ENCODE measurements at regions not wholly inside any gene's neighbourhood (a gene's known extent, or its start where the extent isn't known, plus 50 kb on each side); places are given as distances from the start of the nearest gene placed in this dataset.

- Histone ChIP-seq H3K79me2 (ENCODE audit: control insufficient read depth, insufficient read depth, low read length, unreplicated experiment) (no peaks in the 10 kb centered on the region), H3K27ac (ENCODE audit: low read depth, low read length) (no peak overlapping the region), H2AFZ (ENCODE audit: low read length, unreplicated experiment) (no peak overlapping the region), H3K4me1 (ENCODE audit: control insufficient read depth, insufficient read depth, low read length, unreplicated experiment) (peaks cover 2% of the 10 kb centered on the region), H3K4me3 (ENCODE audit: low read depth, low read length) (no peak overlapping the region), H3K27me3 (ENCODE audit: insufficient read depth, low read length) (0 out of 2 replicates have a peak, but pooled peaks cover 8% of the 10 kb centered on the region), H3K36me3 (ENCODE audit: insufficient read depth, low read length) (no peaks in the 10 kb centered on the region)
These were observed 183.1 kb upstream of the SH3BP4 start for GRCh38 chr2:234768608-234769196.

- Histone ChIP-seq H3K27ac (ENCODE audit: low read depth, low read length) (no peak overlapping the region), H3K36me3 (ENCODE audit: insufficient read depth, low read length) (no peaks in the 10 kb centered on the region), H3K27me3 (ENCODE audit: insufficient read depth, low read length) (0 out of 2 replicates have a peak, but pooled peaks cover 3% of the 10 kb centered on the region), H2AFZ (ENCODE audit: low read length, unreplicated experiment) (no peak overlapping the region), H3K79me2 (ENCODE audit: control insufficient read depth, insufficient read depth, low read length, unreplicated experiment) (no peaks in the 10 kb centered on the region), H3K4me1 (ENCODE audit: control insufficient read depth, insufficient read depth, low read length, unreplicated experiment) (peaks cover 13% of the 10 kb centered on the region), H3K4me3 (ENCODE audit: low read depth, low read length) (no peak overlapping the region)
These were observed 186.5 kb upstream of the SH3BP4 start for GRCh38 chr2:234765279-234765678.

- no peak overlapping the region for H3K27ac ChIP-seq (ENCODE audit: low read depth, low read length)
- no peaks in the 10 kb centered on the region for H3K36me3 ChIP-seq (ENCODE audit: insufficient read depth, low read length)
- peaks cover 13% of the 10 kb centered on the region for H3K4me1 ChIP-seq (ENCODE audit: control insufficient read depth, insufficient read depth, low read length, unreplicated experiment)
- 0 out of 2 replicates have a peak, but pooled peaks cover 3% of the 10 kb centered on the region for H3K27me3 ChIP-seq (ENCODE audit: insufficient read depth, low read length)
- H2AFZ ChIP-seq (ENCODE audit: low read length, unreplicated experiment), result no peak overlapping the region
- H3K4me3 ChIP-seq (ENCODE audit: low read depth, low read length), result no peak overlapping the region
- no peaks in the 10 kb centered on the region for H3K79me2 ChIP-seq (ENCODE audit: control insufficient read depth, insufficient read depth, low read length, unreplicated experiment)
These were observed 187.4 kb upstream of the SH3BP4 start for GRCh38 chr2:234764372-234764771.

- no peaks in the 10 kb centered on the region for H3K79me2 ChIP-seq (ENCODE audit: control insufficient read depth, insufficient read depth, low read length, unreplicated experiment)
- H3K27ac ChIP-seq (ENCODE audit: low read depth, low read length), result peak overlapping the region; percentile 4; the same call in 1 of the 2 replicates
- peak overlapping the region; percentile 80 for H2AFZ ChIP-seq (ENCODE audit: low read length, unreplicated experiment)
- H3K4me3 ChIP-seq (ENCODE audit: low read depth, low read length), result 0 out of 2 replicates have a peak overlapping the region, but pooled peaks have one; percentile 16
- peaks cover 13% of the 10 kb centered on the region for H3K4me1 ChIP-seq (ENCODE audit: control insufficient read depth, insufficient read depth, low read length, unreplicated experiment)
- H3K36me3 ChIP-seq (ENCODE audit: insufficient read depth, low read length), result no peaks in the 10 kb centered on the region
- 0 out of 2 replicates have a peak, but pooled peaks cover 3% of the 10 kb centered on the region for H3K27me3 ChIP-seq (ENCODE audit: insufficient read depth, low read length)
These were observed 188.6 kb upstream of the SH3BP4 start for GRCh38 chr2:234763002-234763873.

GRCh38 chr2:234761910-234762309 lies 189.9 kb upstream of the SH3BP4 start:
- no peaks in the 10 kb centered on the region for H3K79me2 ChIP-seq (ENCODE audit: control insufficient read depth, insufficient read depth, low read length, unreplicated experiment)

GRCh38 chr2:234754126-234754525 lies 197.7 kb upstream of the SH3BP4 start:
- no peaks in the 10 kb centered on the region for H3K79me2 ChIP-seq (ENCODE audit: control insufficient read depth, insufficient read depth, low read length, unreplicated experiment)
- H2AFZ ChIP-seq (ENCODE audit: low read length, unreplicated experiment), result no peak overlapping the region
- no peak overlapping the region for H3K27ac ChIP-seq (ENCODE audit: low read depth, low read length)
- H3K4me3 ChIP-seq (ENCODE audit: low read depth, low read length), result peak overlapping the region; percentile 61
- H3K4me1 ChIP-seq (ENCODE audit: control insufficient read depth, insufficient read depth, low read length, unreplicated experiment), result peaks cover 4% of the 10 kb centered on the region
- no peaks in the 10 kb centered on the region for H3K36me3 ChIP-seq (ENCODE audit: insufficient read depth, low read length)
- no peaks in the 10 kb centered on the region for H3K27me3 ChIP-seq (ENCODE audit: insufficient read depth, low read length)

More at GRCh38 chr2:234761910-234762309, 189.9 kb upstream of the SH3BP4 start:
- Histone ChIP-seq H3K27me3 (ENCODE audit: insufficient read depth, low read length) (0 out of 2 replicates have a peak, but pooled peaks cover under 1% of the 10 kb centered on the region), H3K4me3 (ENCODE audit: low read depth, low read length) (no peak overlapping the region), H2AFZ (ENCODE audit: low read length, unreplicated experiment) (no peak overlapping the region), H3K4me1 (ENCODE audit: control insufficient read depth, insufficient read depth, low read length, unreplicated experiment) (peaks cover 13% of the 10 kb centered on the region), H3K27ac (ENCODE audit: low read depth, low read length) (no peak overlapping the region), H3K36me3 (ENCODE audit: insufficient read depth, low read length) (no peaks in the 10 kb centered on the region)

GRCh38 chr2:234753701-234754100 lies 198.1 kb upstream of the SH3BP4 start:
- Histone ChIP-seq H2AFZ (ENCODE audit: low read length, unreplicated experiment) (no peak overlapping the region), H3K4me3 (ENCODE audit: low read depth, low read length) (peak overlapping the region; percentile 61), H3K27me3 (ENCODE audit: insufficient read depth, low read length) (no peaks in the 10 kb centered on the region), H3K4me1 (ENCODE audit: control insufficient read depth, insufficient read depth, low read length, unreplicated experiment) (peaks cover 4% of the 10 kb centered on the region), H3K79me2 (ENCODE audit: control insufficient read depth, insufficient read depth, low read length, unreplicated experiment) (no peaks in the 10 kb centered on the region), H3K36me3 (ENCODE audit: insufficient read depth, low read length) (no peaks in the 10 kb centered on the region), H3K27ac (ENCODE audit: low read depth, low read length) (no peak overlapping the region)

GRCh38 chr2:234752966-234753365 lies 198.9 kb upstream of the SH3BP4 start:
- Histone ChIP-seq H3K79me2 (ENCODE audit: control insufficient read depth, insufficient read depth, low read length, unreplicated experiment) (no peaks in the 10 kb centered on the region), H3K4me1 (ENCODE audit: control insufficient read depth, insufficient read depth, low read length, unreplicated experiment) (peaks cover 4% of the 10 kb centered on the region), H3K4me3 (ENCODE audit: low read depth, low read length) (no peak overlapping the region), H2AFZ (ENCODE audit: low read length, unreplicated experiment) (no peak overlapping the region), H3K36me3 (ENCODE audit: insufficient read depth, low read length) (no peaks in the 10 kb centered on the region), H3K27me3 (ENCODE audit: insufficient read depth, low read length) (no peaks in the 10 kb centered on the region), H3K27ac (ENCODE audit: low read depth, low read length) (no peak overlapping the region)

- Histone ChIP-seq H3K4me1 (ENCODE audit: control insufficient read depth, insufficient read depth, low read length, unreplicated experiment) (peaks cover 9% of the 10 kb centered on the region), H2AFZ (ENCODE audit: low read length, unreplicated experiment) (no peak overlapping the region), H3K27me3 (ENCODE audit: insufficient read depth, low read length) (no peaks in the 10 kb centered on the region), H3K4me3 (ENCODE audit: low read depth, low read length) (no peak overlapping the region), H3K79me2 (ENCODE audit: control insufficient read depth, insufficient read depth, low read length, unreplicated experiment) (no peaks in the 10 kb centered on the region), H3K27ac (ENCODE audit: low read depth, low read length) (no peak overlapping the region), H3K36me3 (ENCODE audit: insufficient read depth, low read length) (no peaks in the 10 kb centered on the region)
These were observed 200.4 kb upstream of the SH3BP4 start for GRCh38 chr2:234751275-234751973.

- Histone ChIP-seq H3K27me3 (ENCODE audit: insufficient read depth, low read length) (no peaks in the 10 kb centered on the region), H3K27ac (ENCODE audit: low read depth, low read length) (no peak overlapping the region), H3K4me3 (ENCODE audit: low read depth, low read length) (no peak overlapping the region), H3K36me3 (ENCODE audit: insufficient read depth, low read length) (no peaks in the 10 kb centered on the region), H3K79me2 (ENCODE audit: control insufficient read depth, insufficient read depth, low read length, unreplicated experiment) (no peaks in the 10 kb centered on the region), H3K4me1 (ENCODE audit: control insufficient read depth, insufficient read depth, low read length, unreplicated experiment) (peaks cover 5% of the 10 kb centered on the region), H2AFZ (ENCODE audit: low read length, unreplicated experiment) (no peak overlapping the region)
These were observed 203.8 kb upstream of the SH3BP4 start for GRCh38 chr2:234747833-234748559.

Data from ACC112 (cell line).